GM21515 (cell line): ENCODE measurements at regions not wholly inside any gene's neighbourhood (a gene's known extent, or its start where the extent isn't known, plus 50 kb on each side); places are given as distances from the start of the nearest gene placed in this dataset.

Source experiments
- ATAC-seq: cut with Tn5 transposase; IDR thresholded peaks from one replicate; pipeline ENCODE4 v1.9.1; 2021; ENCODE audit not compliant: unreplicated experiment

DNA sequence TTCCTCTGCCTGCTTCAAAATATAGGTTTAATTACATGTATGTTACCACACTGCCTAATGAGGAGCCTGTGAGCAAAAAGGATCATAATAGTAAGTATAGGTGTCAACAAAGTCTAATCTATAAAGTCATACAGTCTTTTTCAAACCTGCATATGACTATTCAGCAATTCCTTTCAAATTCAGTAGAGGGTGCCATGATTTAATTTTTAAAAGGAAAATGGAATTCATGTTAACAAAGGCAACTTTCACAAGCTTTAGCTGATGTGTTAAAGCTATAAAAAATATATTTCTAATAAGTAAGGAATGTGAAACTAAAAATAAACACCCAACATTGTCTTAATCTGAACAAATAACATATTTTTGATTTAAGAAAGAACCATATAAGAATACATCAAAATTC, 52.1 kb downstream of the MPP7 start:
- ATAC-seq, result no peak

DNA sequence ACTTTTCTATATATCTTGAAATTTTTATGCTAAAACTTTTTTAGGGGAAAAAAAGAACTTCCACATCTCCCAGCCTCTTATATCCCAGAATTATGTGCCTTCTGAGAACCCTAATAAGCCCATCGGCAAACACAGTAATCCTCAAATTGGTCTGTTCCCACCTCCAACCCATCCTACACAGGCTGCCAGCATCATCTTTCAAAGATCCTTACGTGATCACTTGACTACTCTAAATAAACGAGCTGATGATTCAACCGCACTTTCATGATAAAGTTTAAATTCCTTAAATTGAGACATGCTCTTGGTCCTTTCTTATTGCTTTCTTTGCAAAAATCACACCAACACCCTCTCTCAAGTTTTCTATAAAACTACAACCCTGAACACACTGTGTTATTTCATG, 52.5 kb downstream of the MPP7 start:
- ATAC-seq, result no peak

DNA sequence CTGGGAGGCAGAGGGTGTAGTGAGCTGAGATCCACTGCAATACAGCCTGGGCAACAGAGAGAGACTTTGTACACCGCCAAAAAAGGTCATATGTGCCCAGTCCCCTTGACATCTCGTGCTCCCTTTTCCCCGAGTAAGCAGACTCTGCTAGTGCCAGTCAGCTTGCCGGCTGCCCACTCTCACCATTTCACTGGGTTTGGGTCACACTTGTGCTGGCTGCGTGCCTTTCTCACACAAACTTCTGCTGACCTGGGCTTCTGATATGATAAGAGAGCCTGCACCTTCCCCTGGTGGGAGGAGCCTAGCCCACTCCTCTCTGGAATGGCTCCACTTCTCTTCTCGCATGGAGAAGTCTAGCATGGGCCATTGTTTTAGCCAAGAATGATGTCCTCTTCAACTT, 53.4 kb downstream of the MPP7 start:
- no peak for ATAC-seq

DNA sequence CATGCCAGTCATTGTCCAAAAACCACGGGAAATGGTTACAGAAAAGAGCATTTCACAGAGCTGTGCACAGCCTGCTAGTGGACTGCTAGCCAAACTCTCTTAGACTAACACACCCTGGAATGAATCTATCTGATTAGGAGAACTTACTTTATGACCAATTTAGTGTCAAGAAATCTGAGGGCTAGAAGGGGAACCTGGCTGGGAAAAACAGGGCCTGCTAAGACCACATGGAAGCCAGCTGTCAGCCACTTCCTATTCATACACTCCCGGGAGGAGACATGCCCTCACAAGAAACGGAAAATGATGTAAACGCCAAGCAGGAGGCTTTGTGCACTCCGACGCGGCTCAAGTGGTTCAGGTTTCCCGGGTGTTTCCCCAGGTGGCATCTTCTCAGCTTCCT, 54.8 kb downstream of the MPP7 start:
- no peak for ATAC-seq

DNA sequence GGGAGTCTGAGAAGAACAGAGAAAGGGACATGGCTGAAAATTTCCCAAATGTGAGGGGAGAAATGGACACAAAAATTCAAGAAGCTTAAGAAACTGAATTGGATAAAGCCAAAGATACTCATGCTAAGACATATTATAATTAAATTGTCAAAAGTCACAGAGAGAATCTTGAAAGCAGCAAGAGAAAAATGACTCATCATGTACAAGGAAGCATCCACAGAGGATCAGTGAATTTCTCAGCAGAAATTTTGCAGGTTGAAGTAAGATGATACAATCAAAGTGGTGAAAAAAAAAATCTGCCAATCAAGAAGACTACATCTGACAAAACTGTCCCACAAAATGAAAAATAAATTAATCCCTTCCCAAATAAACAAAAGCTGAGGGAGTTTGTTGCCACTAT, 56.8 kb downstream of the MPP7 start:
- no peak for ATAC-seq

DNA sequence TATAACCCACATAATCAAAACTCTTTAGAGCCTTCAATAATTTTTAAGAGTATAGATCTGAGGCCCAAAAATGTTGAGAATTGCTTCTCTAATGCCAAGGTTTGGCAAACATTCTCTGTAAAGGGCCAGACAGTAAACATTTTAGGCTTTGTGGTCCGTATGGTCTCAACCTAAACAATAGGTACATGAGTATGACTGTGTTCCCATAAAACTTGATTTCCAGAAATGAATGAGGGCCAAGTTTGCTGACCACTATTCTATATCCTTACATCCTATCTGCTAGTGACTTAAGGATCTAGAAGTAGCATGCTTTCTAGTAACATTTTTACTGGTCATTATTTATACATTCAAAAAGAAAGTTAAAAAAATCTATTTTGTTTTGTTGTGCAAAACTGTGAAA, 58.9 kb downstream of the MPP7 start:
- no peak for ATAC-seq

DNA sequence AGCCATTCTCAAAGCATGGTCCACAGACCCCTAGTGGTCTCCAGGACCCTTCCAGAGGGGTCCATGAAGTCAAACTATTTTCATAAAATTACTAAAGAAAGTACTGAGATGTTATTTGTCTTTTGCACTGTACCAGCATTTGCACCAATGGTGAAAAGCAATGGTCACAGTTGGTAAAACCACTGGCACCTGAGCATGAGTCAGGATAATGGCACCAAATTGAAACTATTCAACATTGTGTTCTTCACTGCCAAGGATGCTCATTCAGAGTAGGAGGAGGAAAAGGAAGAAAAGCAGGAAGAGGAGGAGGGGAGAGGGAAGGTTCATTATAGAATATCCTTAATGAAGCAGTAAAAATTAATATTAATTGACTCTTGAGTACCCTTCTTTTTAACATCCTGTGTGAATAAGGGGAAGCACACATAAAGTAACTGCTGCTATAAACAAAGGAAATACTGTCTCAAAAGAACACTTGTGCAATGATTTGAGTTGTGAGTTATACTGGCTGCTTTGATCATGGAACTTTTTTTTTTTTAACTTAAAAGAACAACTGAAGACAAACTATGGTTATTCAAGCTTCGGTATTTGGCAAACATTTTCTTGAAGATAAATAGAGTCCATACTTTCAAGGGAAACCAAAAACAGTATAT, 60.2 kb downstream of the MPP7 start:
- no peak for ATAC-seq

DNA sequence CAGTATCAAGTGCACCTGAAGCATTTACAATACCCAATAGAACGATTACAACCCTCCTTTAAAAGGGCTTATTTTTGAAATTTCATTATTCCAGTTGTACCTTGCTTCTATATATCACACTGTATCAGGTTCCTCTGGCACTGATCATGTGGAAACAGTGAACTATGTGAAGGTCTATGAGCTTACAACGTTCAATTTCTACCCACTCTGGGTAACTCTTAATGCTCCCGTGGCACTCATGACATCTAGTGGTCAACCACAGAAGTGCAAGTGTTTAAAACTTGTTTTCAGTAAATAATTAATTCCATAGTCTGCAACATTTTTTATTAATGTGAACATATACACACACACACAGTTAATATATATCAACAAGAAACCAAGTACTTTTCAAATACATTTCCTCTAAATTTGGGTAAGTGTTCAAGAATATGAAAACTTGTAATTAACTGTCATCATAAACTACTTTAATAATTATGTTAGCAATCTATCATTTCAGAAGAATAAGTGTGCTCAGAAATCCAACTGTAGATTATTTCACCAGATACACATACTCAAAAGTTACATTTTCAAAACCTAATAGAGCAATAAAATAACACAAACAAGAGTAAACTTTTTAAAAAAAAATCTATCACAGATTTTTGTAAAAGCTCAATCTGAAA, 61.0 kb downstream of the MPP7 start:
- peak; percentile 68 for ATAC-seq

DNA sequence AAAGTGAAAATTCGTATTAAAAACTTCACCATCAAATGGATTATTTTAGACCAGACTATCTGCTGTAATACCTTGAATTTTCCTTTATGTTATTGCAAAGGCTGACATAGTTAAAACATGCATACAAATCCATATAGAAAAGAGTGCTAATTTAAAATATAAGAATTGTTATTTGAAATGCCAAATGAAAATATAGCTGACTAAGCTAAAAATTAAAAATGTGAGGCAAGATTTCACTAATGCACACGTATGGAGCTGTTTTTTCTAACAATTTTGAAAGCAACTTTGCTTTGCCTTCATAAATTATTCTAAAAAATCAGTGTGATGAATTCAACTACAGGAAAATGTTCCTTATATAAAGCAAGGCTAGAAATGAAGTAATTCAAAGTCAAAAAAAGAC, 62.5 kb downstream of the MPP7 start:
- no peak for ATAC-seq

DNA sequence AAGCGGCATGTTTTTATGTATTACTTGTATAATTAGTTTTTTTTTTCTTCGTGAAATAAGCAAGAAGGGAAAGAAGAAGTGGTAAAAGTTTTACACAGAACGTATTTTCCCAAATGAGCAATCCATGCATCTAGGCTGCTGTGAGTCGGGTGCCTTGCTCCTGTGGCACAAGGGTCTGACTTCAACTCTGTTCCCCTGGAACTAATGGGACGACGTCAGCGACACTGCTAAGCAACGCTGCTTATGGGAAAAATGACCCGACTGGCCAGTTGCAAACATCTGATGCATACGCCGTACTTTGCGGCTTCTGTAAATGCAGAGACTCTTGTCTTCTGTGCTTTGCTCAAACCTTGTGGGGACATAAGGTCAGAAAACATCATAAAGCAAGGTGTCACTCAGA, 66.3 kb downstream of the MPP7 start:
- ATAC-seq, result no peak

DNA sequence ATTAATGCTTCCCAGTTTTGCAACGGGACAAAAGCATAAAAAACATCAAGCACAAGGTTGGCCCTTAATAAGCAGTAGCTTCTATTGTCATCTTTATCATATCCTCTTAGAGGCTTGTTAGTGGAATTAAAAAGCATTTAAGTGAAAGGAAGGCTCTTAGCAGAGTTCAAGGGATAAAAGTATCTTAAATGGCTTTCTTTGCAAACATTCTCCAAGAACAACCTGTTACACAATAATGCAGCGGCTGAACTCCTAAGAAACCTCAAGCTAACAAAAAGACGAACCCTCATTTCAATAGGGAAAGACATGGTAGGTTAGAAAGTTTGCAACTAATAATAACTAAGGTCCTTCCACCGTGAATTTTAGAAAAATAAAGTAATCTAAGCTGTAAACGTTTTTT, 82.1 kb downstream of the MPP7 start:
- ATAC-seq, result no peak

DNA sequence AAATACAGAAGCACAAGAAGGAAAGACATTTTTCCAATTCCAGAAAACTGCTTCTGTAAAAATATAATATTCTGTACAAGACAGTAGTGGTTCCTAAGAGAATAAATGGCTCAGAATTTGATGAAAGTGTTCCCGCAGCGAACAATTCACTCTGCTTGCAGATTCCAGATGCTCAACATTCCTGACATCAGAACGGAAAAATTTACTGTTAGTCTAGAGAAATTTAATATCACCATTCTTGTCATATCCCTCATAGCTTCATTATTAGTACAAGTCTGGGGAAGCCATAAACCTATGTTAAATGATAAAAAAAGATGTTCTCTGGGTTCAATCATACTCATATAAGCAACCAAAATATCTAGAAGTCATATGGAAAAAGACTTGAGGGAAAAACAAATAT, 83.6 kb downstream of the MPP7 start:
- ATAC-seq, result no peak

DNA sequence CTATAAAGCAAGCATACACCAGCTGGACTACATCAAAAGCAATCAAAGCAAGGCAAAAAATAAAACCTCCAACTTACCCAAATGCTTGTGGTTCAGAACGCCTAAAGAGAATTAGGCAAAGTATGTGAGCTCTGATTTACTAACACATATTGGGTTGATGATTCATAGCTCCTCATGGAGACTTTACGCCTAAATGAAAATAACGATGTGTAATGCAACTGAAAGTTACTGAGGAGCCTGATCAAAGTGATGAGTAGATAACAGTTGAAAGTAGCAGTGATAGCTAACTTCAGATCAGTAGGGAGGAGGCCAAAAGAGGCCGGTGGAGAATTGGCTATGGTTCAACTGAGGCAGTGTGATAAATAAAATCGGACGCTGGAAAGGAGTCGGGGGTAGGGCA, 85.0 kb downstream of the MPP7 start:
- no peak for ATAC-seq

DNA sequence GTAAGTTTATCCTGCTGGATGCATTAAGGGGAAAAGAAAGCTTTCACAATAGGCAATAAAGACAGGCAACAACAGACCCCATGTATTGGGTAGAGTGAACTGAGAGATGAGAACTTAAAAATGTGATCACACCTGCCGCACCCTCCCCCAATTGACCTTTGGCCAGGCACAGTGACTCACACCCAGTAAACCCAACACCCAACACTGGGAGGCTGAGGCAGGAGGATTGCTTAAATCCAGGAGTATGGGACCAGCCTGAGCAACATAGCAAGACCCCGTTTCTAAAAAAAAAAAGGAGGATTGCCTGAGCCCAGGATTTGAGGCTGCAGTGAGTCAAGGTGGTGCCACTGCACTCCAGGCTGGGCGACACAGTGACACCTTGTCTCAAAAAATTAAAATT, 86.9 kb downstream of the MPP7 start:
- no peak for ATAC-seq

DNA sequence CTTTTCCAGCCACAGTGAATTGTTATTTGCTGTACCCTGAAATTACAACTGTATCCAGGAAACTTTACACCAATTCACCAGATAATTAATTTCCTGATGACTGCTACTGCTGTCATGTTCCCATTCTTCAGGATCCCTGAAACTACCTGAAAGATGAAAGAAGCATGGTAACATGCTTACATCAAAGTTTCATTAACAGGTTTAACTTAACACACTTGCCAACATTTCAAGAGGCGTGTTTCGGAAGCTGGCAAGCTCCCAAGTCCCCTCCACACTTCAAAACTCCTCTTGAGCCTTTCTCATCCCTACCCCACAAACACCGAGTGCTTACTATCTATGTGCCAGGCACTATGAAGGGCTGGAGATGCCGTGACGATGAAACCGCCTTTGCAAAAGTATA, 88.6 kb downstream of the MPP7 start:
- no peak for ATAC-seq

DNA sequence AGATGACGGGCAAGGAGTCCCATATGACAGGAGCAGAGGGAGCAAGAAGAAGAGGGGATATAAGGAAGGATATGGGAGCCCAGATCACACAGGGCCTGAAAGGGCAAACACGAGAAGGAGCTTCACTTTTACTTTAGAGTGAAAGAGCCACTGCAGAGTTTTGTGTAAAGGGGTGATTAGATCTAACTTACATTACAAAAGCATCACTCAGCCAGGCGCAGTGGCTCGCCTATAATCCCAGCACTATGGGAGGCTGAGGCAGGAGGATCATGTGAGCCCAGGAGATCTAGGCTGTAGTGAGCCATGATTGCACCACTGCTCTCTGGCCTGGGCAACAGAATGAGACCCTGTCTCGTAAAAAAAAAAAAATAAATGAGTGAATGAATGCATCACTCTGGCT, 91.1 kb downstream of the MPP7 start:
- no peak for ATAC-seq

DNA sequence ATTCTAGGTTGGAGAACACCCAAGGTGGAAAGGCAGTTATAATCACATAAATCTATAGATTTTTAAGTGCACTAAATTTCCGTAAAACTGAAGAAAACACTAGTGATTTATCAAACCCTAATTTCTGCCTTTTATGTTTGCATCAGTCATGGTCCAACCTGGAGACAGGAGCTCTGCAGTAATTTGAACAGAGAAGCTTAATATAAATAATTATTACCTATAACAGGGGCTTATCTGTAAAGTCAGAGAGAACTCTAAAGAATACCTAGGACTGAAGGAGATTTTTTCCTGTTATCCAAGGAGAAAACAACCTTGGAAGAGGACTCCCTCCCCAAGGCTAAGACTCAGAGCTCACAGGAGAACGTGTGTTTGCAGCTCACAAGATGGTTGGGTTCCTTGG, 95.1 kb downstream of the MPP7 start:
- ATAC-seq, result no peak

DNA sequence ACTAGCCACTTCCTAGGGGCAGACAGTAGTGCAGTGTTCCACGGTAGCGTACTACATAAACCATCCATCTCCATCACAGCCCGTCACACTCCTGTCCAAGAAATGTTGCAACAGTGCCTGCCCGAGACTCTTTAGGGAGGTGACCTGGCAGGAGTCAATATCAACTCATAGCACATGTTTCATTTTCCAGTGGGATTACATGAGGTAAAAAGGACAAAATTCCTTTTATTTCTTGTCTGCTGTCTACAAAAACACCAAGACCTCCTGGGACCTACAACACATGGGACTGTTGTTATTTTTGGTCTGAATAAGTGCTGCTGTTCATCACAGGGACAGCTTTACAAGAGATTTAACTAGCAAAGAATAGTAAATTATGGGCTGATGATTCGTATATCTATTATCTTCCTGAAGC, 99.9 kb downstream of the MPP7 start:
- no peak for ATAC-seq

DNA sequence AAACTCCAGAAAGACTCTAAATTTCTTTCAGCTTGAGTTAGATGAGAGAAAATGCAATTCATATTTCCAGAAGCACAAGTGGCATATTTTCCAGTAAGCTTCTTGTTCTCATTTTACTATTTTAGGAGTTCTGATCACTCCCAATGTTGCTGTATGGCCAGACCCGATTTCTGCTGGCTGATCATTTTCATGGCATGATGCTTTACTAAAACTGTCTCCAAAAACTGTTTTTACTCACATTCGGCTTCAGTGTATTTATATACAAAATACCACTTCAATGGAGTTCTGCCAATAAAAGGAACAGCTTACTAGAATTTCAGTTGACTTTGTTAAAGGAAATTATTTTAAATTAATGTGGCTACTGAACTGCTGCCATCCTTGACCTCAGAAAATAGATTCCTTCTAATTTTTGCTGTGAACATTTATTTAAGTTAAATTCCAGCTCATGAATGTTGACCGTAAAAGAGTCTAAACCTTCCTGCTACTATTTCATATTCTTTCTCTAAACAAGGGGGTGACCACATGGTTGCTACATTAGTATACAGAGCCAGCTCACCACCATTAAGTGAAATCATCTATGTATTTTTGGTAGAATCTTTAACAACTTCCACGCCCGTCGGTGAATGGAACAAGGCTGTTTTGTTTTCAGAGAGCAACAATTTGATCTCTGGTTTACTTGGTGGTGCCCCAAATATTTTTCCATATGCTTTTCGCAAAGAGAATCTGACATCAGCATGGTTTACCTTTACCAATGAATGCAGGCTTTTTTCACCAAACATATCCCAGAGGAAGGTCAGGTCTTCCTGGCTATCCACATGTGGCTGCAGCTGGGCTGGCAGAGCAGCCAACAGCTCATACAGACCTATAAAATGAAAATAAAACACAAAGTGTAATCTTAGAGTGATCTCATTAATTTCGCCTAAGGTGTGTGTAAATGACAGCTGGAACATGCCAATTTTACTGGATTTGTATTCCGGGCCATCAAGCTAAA, 101.2 kb downstream of the MPP7 start:
- no peak for ATAC-seq

DNA sequence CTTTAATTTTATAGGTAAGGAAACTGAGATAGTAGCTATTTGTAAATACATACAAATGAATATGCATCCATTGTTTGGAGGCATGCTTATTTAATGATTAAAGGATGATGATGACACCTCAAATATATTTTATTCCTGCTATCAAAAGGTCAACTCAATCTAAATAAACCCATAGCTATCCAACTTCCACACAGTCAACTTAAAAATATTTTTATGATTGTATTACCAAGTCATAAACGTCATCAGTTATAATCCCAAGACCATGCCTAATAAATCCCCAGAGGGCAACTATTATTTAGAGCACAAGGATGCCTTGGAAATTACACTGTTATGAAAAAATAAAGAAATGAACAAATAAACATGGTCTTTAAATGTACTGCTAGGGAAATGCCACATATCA, 102.1 kb downstream of the MPP7 start:
- ATAC-seq, result no peak

DNA sequence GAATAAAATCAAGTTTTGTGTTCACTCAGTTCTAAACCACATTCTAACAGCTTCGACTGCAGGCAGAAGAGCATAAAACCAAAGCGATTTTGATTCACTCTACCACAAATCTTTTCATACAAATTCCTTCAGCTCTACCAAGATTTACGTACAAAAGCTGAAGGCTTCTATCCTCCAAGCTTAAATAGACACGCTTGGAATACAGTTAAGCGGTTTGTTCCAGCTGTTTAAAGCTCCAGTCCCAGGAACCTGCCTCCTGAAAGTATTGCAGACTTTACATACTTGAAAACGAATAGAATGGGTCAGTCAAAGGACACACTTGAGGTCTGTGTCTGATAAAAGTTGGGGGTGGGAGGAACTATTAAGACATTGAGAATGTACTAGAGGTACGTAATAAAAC, 102.9 kb downstream of the MPP7 start:
- no peak for ATAC-seq

DNA sequence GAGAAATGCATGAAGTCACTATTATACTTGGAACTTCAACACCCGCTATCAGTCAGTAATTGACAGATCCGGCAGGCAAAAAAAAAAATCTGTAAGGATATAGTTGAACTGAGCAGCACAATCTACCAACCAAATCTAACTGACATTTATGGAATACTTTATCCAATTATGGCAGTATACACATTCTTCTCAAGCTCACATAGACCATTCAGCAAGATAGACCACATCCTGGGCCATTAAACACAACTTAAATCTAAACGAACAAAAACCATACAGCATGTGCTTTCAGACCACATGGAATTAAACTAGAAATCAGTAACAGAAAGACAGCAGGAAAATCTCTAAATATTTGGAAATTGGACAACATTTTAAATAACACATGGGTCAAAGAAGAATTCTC, 112.7 kb downstream of the MPP7 start:
- ATAC-seq, result no peak
